ENCODE measurements at regions not wholly inside any gene's neighbourhood (a gene's known extent, or its start where the extent isn't known, plus 50 kb on each side); places are given as distances from the start of the nearest gene placed in this dataset.

- ATAC-seq, result no peak
- no peak for DNase-seq
- H3K27ac ChIP-seq, result no peak overlapping the region
- no peak overlapping the region for H3K4me3 ChIP-seq
- TF ChIP-seq CTCF (IDR thresholded peaks at IDR 0.05), result no peak
- H3K36me3 ChIP-seq, result no peaks in the 10 kb centered on the region
- intact Hi-C loops (cut with DNase I), result no loop called here
- H3K9me3 ChIP-seq, result no peaks in the 10 kb centered on the region
- no peaks in the 10 kb centered on the region for H3K27me3 ChIP-seq (ENCODE audit: low read depth)
- no peaks in the 10 kb centered on the region for H3K4me1 ChIP-seq
Measured at GRCh38 chr17:63309021-63309420, 137.1 kb downstream of the CYB561 start.

GRCh38 chr17:63311416-63311937, 134.6 kb downstream of the CYB561 start:
- intact Hi-C loops (cut with DNase I), result no loop called here
- no peaks in the 10 kb centered on the region for H3K9me3 ChIP-seq
- H3K4me3 ChIP-seq, result no peak overlapping the region
- ATAC-seq, result no peak
- H3K27ac ChIP-seq, result no peak overlapping the region
- no peak for DNase-seq
- no peaks in the 10 kb centered on the region for H3K27me3 ChIP-seq (ENCODE audit: low read depth)
- TF ChIP-seq CTCF (IDR thresholded peaks at IDR 0.05), result no peak
- peaks cover 16% of the 10 kb centered on the region for H3K36me3 ChIP-seq
- H3K4me1 ChIP-seq, result no peaks in the 10 kb centered on the region

GRCh38 chr17:63314761-63315160, 131.3 kb downstream of the CYB561 start:
- Histone ChIP-seq H3K36me3 (peaks cover 35% of the 10 kb centered on the region), H3K4me3 (no peak overlapping the region), H3K9me3 (no peaks in the 10 kb centered on the region), H3K27me3 (ENCODE audit: low read depth) (no peaks in the 10 kb centered on the region), H3K4me1 (no peaks in the 10 kb centered on the region), H3K27ac (no peak overlapping the region)
- DNase-seq (no peak), ATAC-seq (no peak)
- no peak for TF ChIP-seq CTCF (IDR thresholded peaks at IDR 0.05)
- intact Hi-C loops (cut with DNase I), result no loop called here

- no peak overlapping the region for H3K4me3 ChIP-seq
- no peaks in the 10 kb centered on the region for H3K9me3 ChIP-seq
- no peak overlapping the region for H3K27ac ChIP-seq
- no peaks in the 10 kb centered on the region for H3K4me1 ChIP-seq
- no peaks in the 10 kb centered on the region for H3K27me3 ChIP-seq (ENCODE audit: low read depth)
- peaks cover 41% of the 10 kb centered on the region for H3K36me3 ChIP-seq
- no peak for DNase-seq
- ATAC-seq, result no peak
- intact Hi-C loops (cut with DNase I), result no loop called here
- no peak for TF ChIP-seq CTCF (IDR thresholded peaks at IDR 0.05)
Measured at GRCh38 chr17:63316100-63316499, 130.0 kb downstream of the CYB561 start.

- H3K9me3 ChIP-seq, result no peaks in the 10 kb centered on the region
- no peaks in the 10 kb centered on the region for H3K4me1 ChIP-seq
- intact Hi-C loops (cut with DNase I), result no loop called here
- no peak for TF ChIP-seq CTCF (IDR thresholded peaks at IDR 0.05)
- ATAC-seq (no peak), DNase-seq (no peak)
- no peaks in the 10 kb centered on the region for H3K27me3 ChIP-seq (ENCODE audit: low read depth)
- H3K4me3 ChIP-seq, result no peak overlapping the region
- H3K27ac ChIP-seq, result no peak overlapping the region
- peaks cover 51% of the 10 kb centered on the region for H3K36me3 ChIP-seq
Measured at GRCh38 chr17:63317166-63317840, 128.8 kb downstream of the CYB561 start.
